Smooth muscle cell (in vitro differentiated cells): ENCODE measurements at regions not wholly inside any gene's neighbourhood (a gene's known extent, or its start where the extent isn't known, plus 50 kb on each side); places are given as distances from the start of the nearest gene placed in this dataset.
A peak's percentile ranks its signal among the peaks of the same experiment; 100 is the strongest.
"Not testable (repeated sequence)": the region's sequence is repeated elsewhere in the genome, so short reads cannot be mapped to it uniquely, and the experiment has no call there.

Source experiments
- DNase-seq: peaks from one replicate; lab custom pipeline; 2025; ENCODE audit not compliant: unreplicated experiment; lab: John Stamatoyannopoulos, UW
- H2AFZ ChIP-seq: fragments of 200-600 bp; sonication (generic); 2 replicates; pipeline ENCODE4 v1.6.0; 2016; ENCODE audit warnings: antibody characterized with exemption, low read depth, mild to moderate bottlenecking
- H3F3A ChIP-seq: fragments of 200-600 bp; sonication (generic); 2 replicates; pipeline ENCODE4 v1.6.0; 2017; ENCODE audit warnings: antibody characterized with exemption, low read depth
- H3K27ac ChIP-seq: fragments of 200-600 bp; sonication (generic); 2 replicates; pipeline ENCODE4 v1.5.1; 2016; ENCODE audit warnings: low read depth, mild to moderate bottlenecking
- H3K27me3 ChIP-seq: fragments of 200-600 bp; sonication (generic); 2 replicates; pipeline ENCODE4 v1.6.1; 2016; ENCODE audit warnings: low read depth, mild to moderate bottlenecking
- H3K36me3 ChIP-seq: fragments of 200-600 bp; sonication (generic); 2 replicates; pipeline ENCODE4 v1.5.1; 2016; ENCODE audit warnings: low read depth
- H3K4me1 ChIP-seq: fragments of 200-600 bp; sonication (generic); 2 replicates; pipeline ENCODE4 v1.5.1; 2016; ENCODE audit warnings: low read depth
- H3K4me2 ChIP-seq: fragments of 200-600 bp; sonication (generic); 2 replicates; pipeline ENCODE4 v1.6.0; 2016; ENCODE audit warnings: mild to moderate bottlenecking
- H3K4me3 ChIP-seq: fragments of 200-600 bp; sonication (generic); 2 replicates; pipeline ENCODE4 v1.5.1; 2016; ENCODE audit warnings: mild to moderate bottlenecking
- H3K79me2 ChIP-seq: fragments of 200-600 bp; sonication (generic); 2 replicates; pipeline ENCODE4 v1.6.0; 2016; ENCODE audit warnings: low read depth, mild to moderate bottlenecking
- H3K9ac ChIP-seq: fragments of 200-600 bp; sonication (generic); 2 replicates; pipeline ENCODE4 v1.6.0; 2016; ENCODE audit warnings: low read depth
- H3K9me3 ChIP-seq: fragments of 200-600 bp; sonication (generic); replicated peaks from 2 replicates; pipeline ENCODE4 v1.5.1; 2016; ENCODE audit warnings: low read depth
- H4K20me1 ChIP-seq: fragments of 200-600 bp; sonication (generic); 2 replicates; pipeline ENCODE4 v1.6.0; 2016; ENCODE audit warnings: low read depth
- CTCF ChIP-seq: fragments of 200-600 bp; sonication (generic); IDR thresholded peaks from 2 replicates; pipeline ENCODE4 v1.5.1; 2017; ENCODE audit warnings: borderline replicate concordance, mild to moderate bottlenecking, antibody characterized with exemption; ENCODE audit not compliant: insufficient read depth, poor library complexity, severe bottlenecking
- WGBS: methylation state at CpG from one replicate; pipeline ENCODE4 v1.1.7; 2016; ENCODE audit warnings: low lambda C conversion rate; 5-methylcytosine and 5-hydroxymethylcytosine counted together

GRCh38 chr12:30286345-30286926 lies 409.2 kb downstream of the IPO8 start:
- TF ChIP-seq CTCF: peak; percentile 71
- Histone ChIP-seq H3K27me3 (no peaks in the 10 kb centered on the region), H3F3A (no peaks in the 10 kb centered on the region), H3K9me3 (no peaks in the 10 kb centered on the region), H3K4me2 (no peak overlapping the region), H3K36me3 (no peaks in the 10 kb centered on the region), H3K27ac (no peak overlapping the region), H3K4me1 (no peaks in the 10 kb centered on the region), H4K20me1 (no peaks in the 10 kb centered on the region), H3K4me3 (no peak overlapping the region), H2AFZ (no peak overlapping the region), H3K79me2 (no peaks in the 10 kb centered on the region), H3K9ac (no peak overlapping the region)
- 62% methylated on average over 1 of the region's 1 CpG for WGBS
- DNase-seq: no peak

- Histone ChIP-seq H2AFZ (no peak overlapping the region), H4K20me1 (no peaks in the 10 kb centered on the region), H3K9me3 (no peaks in the 10 kb centered on the region), H3K4me1 (no peaks in the 10 kb centered on the region), H3K27me3 (no peaks in the 10 kb centered on the region), H3K9ac (no peak overlapping the region), H3K36me3 (no peaks in the 10 kb centered on the region), H3K4me3 (no peak overlapping the region), H3F3A (no peaks in the 10 kb centered on the region), H3K27ac (no peak overlapping the region), H3K4me2 (no peak overlapping the region), H3K79me2 (no peaks in the 10 kb centered on the region)
- TF ChIP-seq CTCF: no peak
- DNase-seq: no peak
Observed at GRCh38 chr12:30278401-30278800, 417.3 kb downstream of the IPO8 start.

- WGBS: 0% methylated on average over 1 of the region's 1 CpG
- not testable (repeated sequence) for H2AFZ ChIP-seq, H4K20me1 ChIP-seq, H3K4me3 ChIP-seq, H3K36me3 ChIP-seq, H3K4me2 ChIP-seq, H3K9me3 ChIP-seq, DNase-seq, H3K79me2 ChIP-seq, H3K9ac ChIP-seq, H3K27ac ChIP-seq, H3K27me3 ChIP-seq, H3K4me1 ChIP-seq, H3F3A ChIP-seq
Observed at GRCh38 chr12:30272515-30272914, 423.2 kb downstream of the IPO8 start.

GRCh38 chr12:30269496-30269895 lies 426.2 kb downstream of the IPO8 start:
- H3K4me2 ChIP-seq: no peak overlapping the region

More at GRCh38 chr12:30269496-30269895, 426.2 kb downstream of the IPO8 start:
- Histone ChIP-seq H3K27ac (no peak overlapping the region), H3K79me2 (no peaks in the 10 kb centered on the region), H3F3A (no peaks in the 10 kb centered on the region), H3K4me1 (no peaks in the 10 kb centered on the region), H3K9ac (no peak overlapping the region), H2AFZ (peak overlapping the region; percentile 34), H3K4me3 (no peak overlapping the region), H3K9me3 (no peaks in the 10 kb centered on the region), H3K27me3 (no peaks in the 10 kb centered on the region), H4K20me1 (no peaks in the 10 kb centered on the region), H3K36me3 (no peaks in the 10 kb centered on the region)
- TF ChIP-seq CTCF: no peak
- no peak for DNase-seq
